ENCODE measurements at regions not wholly inside any gene's neighbourhood (a gene's known extent, or its start where the extent isn't known, plus 50 kb on each side); places are given as distances from the start of the nearest gene placed in this dataset.

GRCh38 chr6:164291224-164291623 is 876.7 kb downstream of the QKI start:
- intact Hi-C loops (cut with micrococcal nuclease; ENCODE audit: unreplicated experiment) (no loop called here), in situ Hi-C loops (cut with HindIII; ENCODE audit: extremely low pct_ligation_motif_present, low pct_unique_long_range_greater_than_20kb) (no loop called here)
- Histone ChIP-seq H3K4me1 (ENCODE audit: insufficient read depth, low read length) (no peaks in the 10 kb centered on the region), H3K4me3 (replicated peaks in 1 of 3; ENCODE audit: insufficient read depth in 1 of 3, low read depth in 2 of 3, low read length in 3 of 3) (no peak overlapping the region), H3K9me3 (ENCODE audit: low read length) (peaks cover 90% of the 10 kb centered on the region), H2AFZ (ENCODE audit: low read length) (no peak overlapping the region), H4K20me1 (ENCODE audit: insufficient read depth, low read length) (no peaks in the 10 kb centered on the region), H3K36me3 (replicated peaks in 1 of 2; ENCODE audit: control insufficient read depth in 1 of 2, insufficient read depth in 2 of 2, low read length in 2 of 2) (no peaks in the 10 kb centered on the region), H3K27me3 (ENCODE audit: control insufficient read depth in 1 of 2, insufficient read depth in 2 of 2, low read length in 2 of 2) (no peaks in the 10 kb centered on the region), H3K27ac (ENCODE audit: extremely low read length, insufficient read depth, low read length) (no peak overlapping the region), H3K79me2 (ENCODE audit: insufficient read depth, low read length) (no peaks in the 10 kb centered on the region), H3K4me2 (ENCODE audit: low read depth, low read length) (no peak overlapping the region), H3K9ac (ENCODE audit: insufficient read depth, low read depth, low read length) (no peak overlapping the region)
- no TSS peak for BruUV-seq (replicated peaks)
- ATAC-seq = no peak
- DNase-seq (ENCODE audit: low spot score) = no peak
- CTCF ChIA-PET (ENCODE audit: low intra/inter-chr PET ratio, low total read pairs) = no interaction called here
- POLR2A ChIA-PET = no interaction called here
- no peak for TF ChIP-seq ZFYVE20 (CRISPR knock-in tag; IDR thresholded peaks at IDR 0.05; ENCODE audit: borderline replicate concordance, low read depth)
- peak; percentile 86 for TF ChIP-seq ZNF331 (CRISPR knock-in tag; IDR thresholded peaks at IDR 0.05)
- TF ChIP-seq NCOA5 (CRISPR knock-in tag; IDR thresholded peaks at IDR 0.05) = no peak
- FAIRE-seq = no peak

- no peak overlapping the region for H3K4me2 ChIP-seq (ENCODE audit: low read depth, low read length)
- no peak overlapping the region for H3K27ac ChIP-seq (ENCODE audit: extremely low read length, insufficient read depth, low read length)
- no peaks in the 10 kb centered on the region for H3K4me1 ChIP-seq (ENCODE audit: insufficient read depth, low read length)
- FAIRE-seq (no peak), ATAC-seq (no peak), DNase-seq (ENCODE audit: low spot score) (no peak)
- no TSS peak for BruUV-seq (replicated peaks)
- intact Hi-C loops (cut with micrococcal nuclease; ENCODE audit: unreplicated experiment) = no loop called here
- no peaks in the 10 kb centered on the region for H3K79me2 ChIP-seq (ENCODE audit: insufficient read depth, low read length)
- no peaks in the 10 kb centered on the region for H4K20me1 ChIP-seq (ENCODE audit: insufficient read depth, low read length)
- 4% methylated on average over 3 of the region's 3 CpGs for WGBS (ENCODE audit: low lambda C conversion rate)
- POLR2A ChIA-PET = no interaction called here
- H2AFZ ChIP-seq (ENCODE audit: low read length) = no peak overlapping the region
- CTCF ChIA-PET (ENCODE audit: low intra/inter-chr PET ratio, low total read pairs) = no interaction called here
- in situ Hi-C loops (cut with HindIII; ENCODE audit: extremely low pct_ligation_motif_present, low pct_unique_long_range_greater_than_20kb) = no loop called here
- H3K9ac ChIP-seq (ENCODE audit: insufficient read depth, low read depth, low read length) = no peak overlapping the region
- H3K4me3 ChIP-seq (replicated peaks in 1 of 3; ENCODE audit: insufficient read depth in 1 of 3, low read depth in 2 of 3, low read length in 3 of 3) = no peak overlapping the region
- no peaks in the 10 kb centered on the region for H3K27me3 ChIP-seq (ENCODE audit: control insufficient read depth in 1 of 2, insufficient read depth in 2 of 2, low read length in 2 of 2)
- TF ChIP-seq ZNF20 (CRISPR knock-in tag; IDR thresholded peaks at IDR 0.05) (no peak), MNT (IDR thresholded peaks at IDR 0.05) (no peak), TSC22D2 (CRISPR knock-in tag; IDR thresholded peaks at IDR 0.05; ENCODE audit: borderline replicate concordance) (no peak)
- no peaks in the 10 kb centered on the region for H3K36me3 ChIP-seq (replicated peaks in 1 of 2; ENCODE audit: control insufficient read depth in 1 of 2, insufficient read depth in 2 of 2, low read length in 2 of 2)
- H3K9me3 ChIP-seq (ENCODE audit: low read length) = peaks cover 90% of the 10 kb centered on the region
Observed at GRCh38 chr6:164290101-164290500, 875.6 kb downstream of the QKI start.

Measured in HepG2 (cell line).